Amniotic stem cell (primary cell): ENCODE measurements at regions not wholly inside any gene's neighbourhood (a gene's known extent, or its start where the extent isn't known, plus 50 kb on each side); places are given as distances from the start of the nearest gene placed in this dataset.
"Not testable (repeated sequence)": the region's sequence is repeated elsewhere in the genome, so short reads cannot be mapped to it uniquely, and the experiment has no call there.

Source experiments
- DNase-seq: peaks from one replicate; lab custom pipeline; 2025; lab: John Stamatoyannopoulos, UW

DNA sequence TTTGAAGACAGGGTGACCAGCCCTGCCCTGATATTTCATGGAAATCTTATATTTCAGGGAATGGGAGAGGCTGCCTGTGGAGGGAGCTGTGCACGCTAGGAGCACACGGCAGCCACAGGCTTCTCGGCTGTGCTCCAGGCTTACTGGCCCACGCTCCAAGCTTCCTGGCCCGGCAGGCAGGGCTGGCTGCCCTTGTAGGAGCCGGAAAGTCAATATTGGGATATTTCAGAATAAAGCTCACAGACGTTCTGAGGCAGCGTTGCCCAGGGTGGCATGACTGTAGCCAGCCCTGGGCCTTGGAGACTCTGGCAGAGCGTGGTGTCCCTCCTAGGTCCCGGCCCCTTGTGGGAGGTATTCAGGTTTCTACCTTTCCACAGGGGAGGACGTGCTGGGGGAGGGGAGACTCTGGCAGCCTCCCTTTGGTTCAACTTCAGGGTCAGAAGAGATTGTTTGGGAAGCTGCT is 95.6 kb downstream of the NPIPB11 start:
- DNase-seq = no peak

DNA sequence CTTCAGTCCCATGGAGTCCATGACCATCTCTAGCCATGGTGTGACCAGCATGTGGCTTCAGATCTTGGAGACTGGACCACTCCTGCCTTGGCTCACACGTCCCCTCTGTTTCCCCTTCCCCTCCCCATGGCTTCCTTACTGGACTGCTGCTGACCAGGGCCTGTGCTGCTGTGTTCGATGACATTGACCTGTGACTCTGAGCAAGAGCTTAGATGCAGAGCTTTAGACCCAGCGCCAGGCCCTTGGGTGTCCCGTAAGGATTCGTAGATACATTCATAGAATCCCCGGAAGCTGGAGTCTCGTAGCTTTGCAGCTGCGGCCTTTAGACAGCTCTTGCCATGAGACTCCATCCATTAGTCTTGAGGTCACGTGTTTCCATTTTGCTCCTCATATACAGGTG is 96.3 kb downstream of the NPIPB11 start:
- DNase-seq = not testable (repeated sequence)

DNA sequence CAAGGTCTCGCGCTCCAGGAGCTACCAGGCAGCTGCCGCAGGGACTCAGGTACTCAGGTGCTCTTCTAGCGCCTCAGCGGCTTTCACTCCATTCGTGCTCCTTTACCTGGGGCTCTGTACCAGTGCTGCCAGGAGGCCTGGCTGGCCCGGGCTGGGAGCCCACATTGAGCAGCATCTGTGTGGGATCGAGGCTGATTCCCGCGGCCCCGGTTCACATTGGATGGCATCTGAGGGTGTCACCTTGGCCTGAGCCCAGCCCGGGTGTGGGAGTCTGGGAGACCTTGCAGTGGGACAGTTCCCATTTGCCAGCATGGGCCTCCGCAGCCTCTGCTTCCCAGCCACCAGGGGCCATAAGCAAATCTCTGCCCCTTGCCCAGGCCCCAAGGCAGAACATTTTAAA is 96.9 kb downstream of the NPIPB11 start:
- not testable (repeated sequence) for DNase-seq

DNA sequence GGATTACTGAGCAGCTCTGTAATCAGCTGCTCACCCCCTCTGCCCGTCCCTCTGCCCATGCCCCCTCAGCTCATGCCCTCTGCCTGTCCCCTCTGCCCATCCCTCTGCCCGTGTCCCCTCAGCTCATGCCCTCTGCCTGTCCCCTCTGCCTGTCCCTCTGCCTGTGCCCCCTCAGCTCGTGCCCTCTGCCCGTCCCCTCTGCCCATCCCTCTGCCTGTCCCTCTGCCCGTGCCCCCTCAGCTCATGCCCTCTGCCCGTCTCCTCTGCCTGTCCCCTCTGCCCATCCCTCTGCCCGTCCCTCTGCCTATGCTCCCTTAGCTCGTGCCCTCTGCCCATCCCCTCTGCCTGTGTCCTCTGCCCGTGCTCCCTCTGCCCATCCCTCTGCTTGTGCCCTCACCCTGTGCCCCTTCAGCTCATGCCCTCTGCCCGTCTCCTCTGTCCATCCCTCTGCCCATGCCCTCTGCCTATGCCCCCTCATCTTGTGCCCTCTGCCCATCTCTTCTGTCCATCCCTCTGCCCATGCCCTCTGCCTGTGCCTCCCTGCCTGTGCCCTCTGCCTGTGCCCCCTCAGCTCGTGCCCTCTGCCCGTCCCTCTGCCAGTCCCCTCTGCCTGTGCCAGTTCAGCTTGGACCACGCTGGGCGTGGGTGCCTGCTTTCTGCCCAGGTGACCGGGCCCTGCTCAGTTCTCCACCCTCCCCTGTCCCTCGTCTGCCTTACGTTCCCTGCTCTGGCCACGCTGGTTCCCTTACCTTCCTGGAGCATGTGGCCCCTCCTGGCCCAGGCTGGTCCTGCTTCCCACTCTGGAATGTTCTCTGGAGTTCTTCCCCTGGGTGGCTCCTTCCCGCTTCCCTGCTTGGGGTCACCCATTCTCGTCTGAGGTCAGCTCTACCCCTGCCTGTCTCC is 97.6 kb downstream of the NPIPB11 start:
- DNase-seq = no peak

DNA sequence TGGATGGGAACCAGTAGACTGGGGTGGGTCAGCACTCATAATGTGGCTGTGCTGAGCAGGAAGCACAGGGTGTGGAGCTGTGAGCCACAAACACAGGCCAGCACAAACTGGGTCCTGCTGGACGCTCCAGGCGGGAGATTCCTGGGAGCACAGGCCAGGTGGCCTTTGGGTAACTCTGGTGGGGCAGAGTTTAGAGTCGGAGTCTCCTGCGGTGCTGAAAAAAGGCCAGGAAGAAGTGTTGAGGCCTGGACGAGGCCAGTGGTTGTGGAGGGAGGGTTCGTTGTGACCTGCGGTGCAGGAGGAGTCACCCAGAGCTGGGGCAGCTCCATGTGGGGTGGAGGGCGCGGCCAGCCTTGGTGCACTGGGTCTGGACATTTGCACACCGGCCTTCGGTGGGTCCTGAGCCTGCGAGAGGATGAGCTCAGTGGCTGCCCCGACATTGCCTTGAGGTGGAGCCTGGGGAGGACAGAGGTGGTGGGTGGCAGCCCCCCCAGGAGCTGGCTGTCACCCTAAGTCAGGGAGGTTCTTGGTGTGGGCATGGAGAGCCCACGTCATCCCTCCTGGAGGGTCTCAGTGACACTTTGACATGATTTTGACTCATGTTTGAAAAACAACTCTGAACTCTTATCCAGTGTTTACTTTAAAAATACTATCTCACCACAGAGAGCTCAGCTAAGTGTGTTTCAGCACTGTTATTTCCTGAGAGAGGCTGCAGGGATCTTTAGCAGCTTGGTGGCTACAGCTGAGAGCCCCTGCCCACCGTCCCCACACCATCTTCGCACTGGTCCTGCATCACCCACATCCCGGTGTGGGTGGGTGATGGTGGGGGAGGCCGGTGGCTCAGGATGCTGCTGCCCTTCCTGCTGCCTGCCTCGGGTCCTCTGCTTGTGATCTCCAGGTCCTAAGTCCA is 98.7 kb downstream of the NPIPB11 start:
- no peak for DNase-seq

DNA sequence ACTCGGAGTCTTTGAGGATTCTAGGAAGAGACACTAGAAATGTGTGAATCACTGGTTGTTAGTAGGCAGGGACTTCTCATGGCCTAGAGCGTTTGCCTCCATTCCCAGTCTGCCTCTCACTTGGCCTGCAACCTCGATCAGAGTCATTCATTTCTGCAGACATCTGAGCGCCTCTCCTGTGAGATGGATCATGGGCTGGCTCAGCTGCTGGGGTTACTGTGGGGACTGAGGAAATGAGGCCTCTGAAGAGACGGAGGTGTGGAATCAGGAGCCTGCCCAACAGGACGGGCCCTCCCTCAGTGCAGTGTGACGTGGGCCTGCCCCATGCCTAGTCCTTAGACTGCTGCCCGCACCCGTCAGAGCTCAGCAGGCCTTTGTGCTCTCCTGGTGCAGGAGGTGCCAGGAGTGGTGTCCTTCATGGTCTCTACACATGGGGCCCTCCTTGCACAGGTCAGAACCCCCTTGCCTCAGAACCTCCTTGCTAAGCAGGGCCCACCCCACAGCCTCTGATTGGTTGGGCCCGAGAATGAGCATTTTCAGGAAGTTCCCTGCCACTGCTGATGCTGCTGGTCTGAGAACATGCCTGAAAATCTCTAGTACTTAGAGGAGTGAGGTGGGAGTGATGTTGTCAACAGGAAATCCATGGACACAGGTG is 99.4 kb downstream of the NPIPB11 start:
- DNase-seq = no peak

DNA sequence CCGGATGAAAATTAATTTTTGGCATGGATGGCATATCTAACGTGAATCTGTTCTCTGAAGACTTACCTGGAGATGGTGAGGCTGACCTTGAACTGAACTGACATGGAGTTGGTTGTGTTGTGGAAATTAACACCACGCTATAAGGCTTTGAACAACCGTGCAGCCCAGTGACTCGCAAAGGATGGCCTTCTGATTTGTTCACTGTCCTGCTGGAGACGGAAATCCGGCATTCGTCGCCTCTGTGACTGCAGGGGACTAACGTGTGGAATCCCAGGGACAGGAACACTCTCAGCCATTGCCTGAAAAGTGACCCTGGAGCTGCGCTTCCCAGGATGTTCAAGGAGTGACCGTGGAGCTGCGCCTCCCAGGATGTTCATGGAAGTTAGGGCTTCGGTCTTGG is 100.3 kb downstream of the NPIPB11 start:
- no peak for DNase-seq

DNA sequence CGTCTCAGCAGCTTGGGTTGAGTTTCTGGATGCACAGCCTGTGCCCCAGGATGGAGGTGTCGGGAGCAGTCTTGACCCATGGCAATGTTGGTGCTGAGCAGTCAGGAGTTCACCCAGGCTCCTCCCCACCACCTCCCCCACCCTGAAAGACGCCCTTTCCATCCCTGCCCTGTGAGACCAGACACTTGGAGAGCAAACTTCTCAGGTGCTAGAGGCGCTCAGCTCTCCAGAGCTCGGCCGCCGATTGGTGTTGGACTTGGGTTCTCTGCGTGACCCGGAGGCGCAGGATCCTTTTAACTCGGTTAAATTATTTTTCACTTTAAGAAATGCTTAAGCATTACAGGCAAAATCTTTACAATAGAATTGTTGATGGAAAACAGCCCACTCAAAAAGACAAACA is 101.5 kb downstream of the NPIPB11 start:
- not testable (repeated sequence) for DNase-seq

DNA sequence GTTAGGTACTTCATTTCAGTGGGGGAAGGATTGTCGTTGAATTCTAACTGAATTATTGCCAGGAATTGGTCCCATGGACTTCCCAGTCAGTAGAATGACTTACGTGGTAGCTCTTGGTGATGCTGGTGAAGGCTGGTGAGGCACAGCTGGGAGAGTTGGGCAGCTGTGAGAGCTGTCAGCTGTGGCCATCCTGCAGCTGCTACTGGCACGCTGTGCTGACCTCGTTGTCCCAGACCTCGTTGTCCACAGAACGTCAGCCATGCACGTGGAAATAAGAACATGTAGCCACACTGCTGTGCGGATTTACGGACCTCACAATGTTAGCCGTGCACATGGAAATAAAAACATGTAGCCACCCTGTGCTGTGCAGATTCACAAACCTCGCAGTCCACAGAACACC is 102.3 kb downstream of the NPIPB11 start:
- no peak for DNase-seq

DNA sequence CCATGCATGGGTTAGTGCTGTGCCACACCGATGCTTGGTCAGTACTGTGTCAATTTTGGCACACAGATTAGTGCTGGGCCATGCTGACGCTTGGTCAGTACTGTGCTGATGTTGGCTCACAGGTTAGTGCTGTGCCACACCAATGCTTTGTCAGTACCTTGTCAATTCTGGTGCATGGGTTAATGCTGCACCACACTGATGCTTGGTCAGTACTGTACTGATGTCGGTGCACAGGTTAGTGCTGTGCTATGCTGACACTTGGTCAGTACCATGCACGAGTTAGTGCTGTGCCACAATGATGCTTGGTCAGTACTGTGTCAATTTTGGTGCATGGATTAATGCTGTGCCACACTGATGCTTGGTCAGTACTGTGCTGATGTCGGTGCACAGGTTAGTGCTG is 103.0 kb downstream of the NPIPB11 start:
- no peak for DNase-seq

DNA sequence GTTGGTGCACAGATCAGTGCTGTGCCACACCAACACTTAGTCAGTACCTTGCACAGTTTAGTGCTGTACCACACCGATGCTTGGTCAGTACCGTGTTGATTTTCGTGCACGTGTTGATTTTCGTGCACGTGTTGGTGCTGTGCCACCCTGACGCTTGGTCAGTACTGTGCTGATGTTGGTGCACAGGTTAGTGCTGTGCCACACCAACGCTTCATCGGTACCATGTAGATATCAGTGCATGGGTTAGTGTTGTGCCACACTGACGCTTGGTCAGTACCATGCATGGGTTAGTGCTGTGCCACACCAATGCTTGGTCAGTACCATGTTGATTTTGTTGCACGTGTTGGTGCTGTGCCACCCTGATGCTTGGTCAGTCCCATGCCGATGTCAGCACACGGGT is 103.5 kb downstream of the NPIPB11 start:
- no peak for DNase-seq

DNA sequence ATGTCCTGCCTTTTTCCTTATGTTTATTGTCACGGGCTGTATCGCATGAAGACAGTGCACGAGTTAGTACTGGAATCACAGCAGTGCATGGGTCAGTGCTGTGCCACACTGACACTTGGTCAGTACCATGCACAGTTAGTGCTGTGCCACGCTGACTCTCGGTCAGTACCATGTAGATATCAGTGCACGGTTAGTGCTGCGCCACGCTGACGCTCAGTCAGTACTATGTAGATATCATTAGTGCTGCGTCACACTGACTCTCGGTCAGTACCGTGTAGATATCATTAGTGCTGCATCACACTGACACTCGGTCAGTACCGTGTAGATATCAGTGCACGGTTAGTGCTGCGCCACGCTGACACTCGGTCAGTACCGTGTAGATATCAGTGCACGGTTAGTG is 104.1 kb downstream of the NPIPB11 start:
- DNase-seq = not testable (repeated sequence)

DNA sequence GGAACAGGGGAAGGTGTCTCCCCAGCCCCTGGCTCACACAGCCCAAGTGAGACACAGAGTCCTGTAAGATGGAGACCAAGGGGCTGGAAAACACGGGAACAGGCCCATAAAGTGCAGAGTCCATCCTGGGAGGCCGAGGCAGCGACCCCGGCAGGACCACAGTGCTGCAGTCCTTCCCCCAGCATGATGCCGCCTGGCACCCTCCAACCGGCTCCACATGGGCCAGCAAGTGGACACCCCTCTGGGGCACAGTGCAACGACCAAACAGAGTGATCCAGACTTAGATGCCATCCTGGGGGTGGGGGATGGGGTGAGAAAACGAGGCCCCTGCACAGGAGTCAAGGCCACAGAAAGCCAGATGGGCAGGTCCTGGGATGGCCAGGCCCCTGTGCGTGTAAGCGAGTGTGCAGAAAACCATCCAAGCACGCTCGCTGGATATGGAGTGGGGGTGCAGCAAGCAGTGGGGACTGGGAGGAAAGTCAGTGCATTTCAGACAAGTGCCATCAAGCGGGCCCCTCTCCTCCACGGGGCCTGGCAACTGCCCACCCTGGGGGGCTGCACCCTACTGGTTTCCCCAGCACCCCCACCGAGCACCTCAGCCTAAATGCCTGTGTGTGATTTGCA is 104.7 kb downstream of the NPIPB11 start:
- not testable (repeated sequence) for DNase-seq

DNA sequence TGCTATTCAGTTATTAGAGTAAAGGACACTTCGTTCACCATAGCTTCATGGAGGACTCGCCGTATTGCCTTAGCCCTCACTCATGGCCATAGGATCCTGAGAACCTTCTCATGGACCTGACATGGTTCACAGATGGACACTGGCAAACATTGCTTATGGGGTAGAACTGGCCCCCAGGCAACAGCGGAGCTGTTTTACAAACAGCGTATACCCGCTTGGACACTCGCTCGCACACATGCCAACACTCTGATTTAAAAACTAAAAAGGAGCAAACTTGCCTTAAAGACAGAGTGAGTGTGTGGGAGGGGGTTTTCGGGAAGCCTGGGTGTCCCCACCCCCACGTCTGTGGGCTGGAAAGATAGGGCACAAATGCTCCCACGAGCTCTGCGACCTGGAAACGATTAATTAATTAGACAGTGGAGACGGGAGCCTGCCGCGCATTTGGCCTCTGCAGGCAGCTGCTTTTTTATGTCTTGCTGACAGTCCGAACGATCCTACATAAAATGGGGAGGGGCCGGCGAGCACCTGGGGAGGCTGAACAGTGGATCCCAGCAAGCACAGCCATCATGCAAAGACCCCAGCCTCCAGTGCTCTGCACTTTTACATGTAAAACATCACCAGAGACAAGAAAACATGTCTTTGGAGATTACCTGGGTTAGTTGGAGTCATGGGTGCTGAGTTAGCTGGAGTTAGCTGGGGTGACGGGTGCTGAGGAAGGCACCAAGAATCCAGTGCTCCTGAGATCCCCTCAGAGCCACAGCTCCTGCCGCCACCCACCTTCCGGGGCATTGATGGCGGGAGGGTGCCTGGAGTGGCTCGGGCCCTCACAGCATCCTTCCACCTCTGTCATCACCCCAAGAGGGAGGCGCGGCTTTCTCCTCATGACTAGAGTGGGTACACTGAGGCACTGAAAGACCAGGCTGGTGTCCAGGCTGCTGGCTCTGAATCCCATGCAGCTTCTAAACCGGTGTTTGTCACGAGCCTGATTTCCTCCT is 105.7 kb downstream of the NPIPB11 start:
- DNase-seq = not testable (repeated sequence)

DNA sequence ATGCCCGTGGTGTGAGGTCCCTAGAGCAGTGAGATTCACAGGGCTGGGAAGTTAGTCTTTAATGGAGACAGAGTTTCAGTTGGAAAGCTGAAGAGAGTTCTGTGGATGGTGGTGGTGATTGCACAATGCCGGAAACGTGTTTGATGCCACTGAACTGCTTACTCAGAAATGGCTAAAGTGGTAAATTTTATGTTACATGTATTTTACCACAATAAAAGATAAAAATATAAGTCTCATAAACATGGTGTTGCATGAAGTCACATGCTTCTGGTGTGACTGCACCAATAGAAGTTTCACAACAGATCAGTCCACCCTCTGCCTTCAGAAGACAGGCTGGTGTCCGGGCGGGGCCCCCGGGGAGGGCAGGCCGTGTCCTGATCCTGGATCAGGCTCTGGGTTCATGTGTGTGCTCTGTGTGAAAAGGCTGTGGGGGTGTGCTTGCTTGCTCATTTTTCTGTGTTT is 106.5 kb downstream of the NPIPB11 start:
- DNase-seq = not testable (repeated sequence)

DNA sequence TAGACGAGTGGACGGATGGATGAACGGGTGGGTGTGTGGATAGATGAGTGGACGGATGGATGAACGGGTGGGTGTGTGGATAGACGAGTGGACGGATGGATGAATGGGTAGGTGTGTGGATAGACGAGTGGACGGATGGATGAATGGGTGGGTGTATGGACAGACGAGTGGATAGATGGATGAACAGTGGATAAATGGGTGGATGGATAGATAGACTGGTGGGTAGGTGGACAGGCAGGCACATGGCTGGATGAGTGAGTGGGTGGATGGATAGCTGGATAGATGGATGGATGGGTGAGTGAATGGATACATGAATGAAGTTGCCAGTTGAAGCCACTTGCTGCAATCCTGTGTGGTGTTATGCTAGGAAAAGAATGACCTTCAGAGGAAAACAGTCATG is 107.5 kb downstream of the NPIPB11 start:
- not testable (repeated sequence) for DNase-seq

DNA sequence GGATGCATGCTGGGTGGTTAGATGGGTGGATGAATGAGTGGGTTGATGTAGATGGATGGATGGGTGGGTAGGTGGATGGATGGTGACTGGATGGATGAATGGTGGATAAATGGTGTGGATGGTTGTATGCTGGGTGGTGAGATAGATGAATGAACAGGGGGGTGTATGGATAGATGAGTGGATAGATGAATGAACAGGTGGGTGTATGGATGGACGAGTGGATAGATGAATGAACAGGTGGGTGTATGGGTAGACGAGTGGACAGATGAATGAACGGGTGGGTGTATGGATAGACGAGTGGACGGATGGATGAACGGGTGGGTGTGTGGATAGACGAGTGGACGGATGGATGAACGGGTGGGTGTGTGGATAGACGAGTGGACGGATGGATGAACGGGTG is 108.2 kb downstream of the NPIPB11 start:
- DNase-seq = not testable (repeated sequence)

DNA sequence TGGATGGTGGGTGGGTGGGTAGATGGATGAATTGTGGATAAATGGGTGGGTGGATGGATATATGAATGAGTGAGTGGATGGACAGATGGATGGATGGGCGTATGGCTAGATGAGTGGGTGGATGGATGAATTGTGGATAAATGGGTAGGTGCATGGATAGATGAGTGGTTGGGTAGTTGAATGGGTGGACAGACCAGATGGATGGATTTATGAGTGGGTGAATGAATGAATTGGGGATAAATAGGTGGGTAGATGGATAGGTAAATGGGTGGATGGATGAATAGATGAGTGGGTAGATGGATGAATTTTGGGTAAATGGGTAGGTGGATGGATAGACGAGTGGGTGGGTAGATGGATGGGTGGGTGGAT is 108.7 kb downstream of the NPIPB11 start:
- not testable (repeated sequence) for DNase-seq

DNA sequence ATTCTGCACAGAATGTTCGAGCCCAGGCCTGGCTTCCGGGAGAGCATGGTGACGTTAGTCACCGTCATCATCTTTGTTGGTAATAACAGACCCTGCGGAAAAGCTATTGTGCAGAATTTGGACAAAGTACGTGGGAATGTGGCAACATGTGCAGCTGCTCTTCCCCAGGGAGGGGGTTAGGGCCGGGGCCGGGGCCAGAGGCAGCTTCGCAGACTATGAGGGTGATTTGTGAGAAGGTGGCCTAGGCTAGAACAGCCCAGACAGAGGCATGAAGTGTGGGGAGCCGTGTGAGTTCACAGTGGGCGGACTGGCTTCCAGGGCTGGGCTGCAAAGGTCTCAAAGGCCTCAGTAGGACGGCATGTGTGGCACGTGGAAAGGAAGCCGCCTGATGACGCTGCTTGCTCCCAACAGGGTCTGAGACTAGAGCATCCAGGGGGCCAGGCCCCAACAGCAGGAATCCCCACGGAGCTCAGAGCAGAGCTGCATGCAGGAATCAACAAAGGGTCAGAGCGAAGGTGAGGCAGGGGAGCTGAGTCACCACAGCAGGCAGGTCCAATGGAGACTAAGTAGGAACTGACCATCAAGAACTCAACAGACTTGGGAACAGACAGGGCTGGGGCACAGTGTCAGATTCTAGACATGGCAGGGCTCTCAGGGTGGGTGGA is 109.2 kb downstream of the NPIPB11 start:
- DNase-seq = not testable (repeated sequence)

DNA sequence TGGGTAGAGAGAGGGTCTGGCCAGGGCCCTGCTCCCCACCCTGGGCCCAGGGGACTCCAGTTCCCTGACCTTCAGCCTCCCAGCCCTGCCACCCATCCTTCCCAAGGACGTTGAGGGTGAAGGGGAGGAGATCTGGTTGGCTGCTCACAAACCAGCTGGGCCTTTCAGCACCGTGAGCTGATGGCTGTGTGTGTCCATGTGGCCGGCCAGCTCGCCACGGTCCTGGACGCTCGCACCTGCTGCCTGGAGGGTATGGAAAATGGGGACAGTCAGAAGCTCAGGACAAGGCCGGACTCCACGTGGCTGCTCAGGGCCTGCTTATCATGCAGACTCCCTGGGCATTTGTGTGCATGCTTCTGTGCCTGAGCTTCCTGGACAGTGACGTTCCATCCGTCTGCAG is 110.3 kb downstream of the NPIPB11 start:
- DNase-seq = not testable (repeated sequence)
